ENCODE measurements at regions not wholly inside any gene's neighbourhood (a gene's known extent, or its start where the extent isn't known, plus 50 kb on each side); places are given as distances from the start of the nearest gene placed in this dataset.

DNA sequence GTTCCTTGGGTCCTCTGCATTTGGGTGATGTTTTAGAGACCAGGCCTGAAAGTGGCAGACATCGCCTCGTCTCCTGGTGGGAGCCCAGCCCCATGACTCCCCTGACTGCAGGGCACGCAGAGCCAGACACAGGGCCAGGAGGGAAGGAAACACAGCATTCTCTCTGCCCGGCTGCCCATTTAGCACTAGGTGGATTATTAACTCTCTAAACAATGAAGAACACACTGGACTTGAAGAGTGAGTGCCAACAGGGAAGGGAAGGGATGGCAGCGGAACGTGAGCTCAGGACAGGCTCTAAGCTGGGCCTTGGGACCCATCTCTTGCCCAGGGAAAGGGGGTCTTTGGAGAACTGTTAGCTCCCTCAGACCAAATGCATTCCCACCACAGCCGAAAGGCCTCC lies 80.4 kb downstream of the TBXT start:
- TF ChIP-seq CTCF (IDR thresholded peaks at IDR 0.05): no peak
- no peak for TF ChIP-seq POLR2A (IDR thresholded peaks at IDR 0.05)
- TF ChIP-seq POLR2AphosphoS5 (IDR thresholded peaks at IDR 0.05): no peak
